WTC11 (cell line): ENCODE measurements at regions not wholly inside any gene's neighbourhood (a gene's known extent, or its start where the extent isn't known, plus 50 kb on each side); places are given as distances from the start of the nearest gene placed in this dataset.

Source experiments
- CTCF ChIP-seq: fragments of 200-600 bp; IDR thresholded peaks from 2 replicates; pipeline ENCODE4 v1.8.0; 2022; ENCODE audit warnings: antibody characterized with exemption
- E2F1 ChIP-seq: sonication (generic); formaldehyde crosslinking; IDR thresholded peaks from 2 replicates; pipeline ENCODE4 v1.8.0; 2022; ENCODE audit warnings: mild to moderate bottlenecking, missing genetic modification reagents
- ZNF425 ChIP-seq: fragments of 250-450 bp; sonication (Bioruptor Pico); conservative IDR thresholded peaks from 2 replicates; pipeline ENCODE4 v1.9.0; 2021; ENCODE audit warnings: mild to moderate bottlenecking
- TF ChIP-seq, protein P1 (sequence below): sonication (generic); formaldehyde crosslinking; conservative IDR thresholded peaks from 2 replicates; pipeline ENCODE4 v1.8.1; 2022; ENCODE audit warnings: mild to moderate bottlenecking, missing genetic modification reagents

GRCh38 chr11:45052361-45052760, 94.1 kb upstream of the PRDM11 start:
- TF ChIP-seq, protein P1, sequence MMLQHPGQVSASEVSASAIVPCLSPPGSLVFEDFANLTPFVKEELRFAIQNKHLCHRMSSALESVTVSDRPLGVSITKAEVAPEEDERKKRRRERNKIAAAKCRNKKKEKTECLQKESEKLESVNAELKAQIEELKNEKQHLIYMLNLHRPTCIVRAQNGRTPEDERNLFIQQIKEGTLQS = no peak
- TF ChIP-seq CTCF (no peak), ZNF425 (CRISPR knock-in tag) (no peak), E2F1 (no peak)
